LNCaP clone FGC (cell line): ENCODE measurements at regions not wholly inside any gene's neighbourhood (a gene's known extent, or its start where the extent isn't known, plus 50 kb on each side); places are given as distances from the start of the nearest gene placed in this dataset.

Experiments
- DNase-seq: peaks from one replicate; pipeline ENCODE4 v3.0.0-alpha.2; 2011; ENCODE audit warnings: low read depth
- H3K4me3 ChIP-seq: 2 replicates; pipeline ENCODE4 v1.5.1; 2011; ENCODE audit warnings: mild to moderate bottlenecking, low read depth, low read length, control low read depth
- CTCF ChIP-seq: IDR thresholded peaks from 2 replicates; pipeline ENCODE4 v1.5.1; 2012; ENCODE audit warnings: mild to moderate bottlenecking; ENCODE audit not compliant: control insufficient read depth, insufficient read depth; ENCODE audit errors: extremely low read depth

GRCh38 chr12:24725616-24726015 is 223.3 kb downstream of the BCAT1 start:
- H3K4me3 ChIP-seq = no peak overlapping the region
- TF ChIP-seq CTCF = no peak
- no peak for DNase-seq

- no peak overlapping the region for H3K4me3 ChIP-seq
- no peak for TF ChIP-seq CTCF
- no peak for DNase-seq
These were observed 224.1 kb downstream of the BCAT1 start for GRCh38 chr12:24724814-24725213.

GRCh38 chr12:24723759-24724158 is 225.1 kb downstream of the BCAT1 start:
- DNase-seq = no peak
- TF ChIP-seq CTCF = no peak
- H3K4me3 ChIP-seq = no peak overlapping the region

GRCh38 chr12:24721191-24721590 is 227.7 kb downstream of the BCAT1 start:
- DNase-seq = no peak
- no peak overlapping the region for H3K4me3 ChIP-seq
- TF ChIP-seq CTCF = no peak

- no peak for TF ChIP-seq CTCF
- no peak for DNase-seq
- H3K4me3 ChIP-seq = no peak overlapping the region
These were observed 229.6 kb downstream of the BCAT1 start for GRCh38 chr12:24719293-24719721.

- no peak for TF ChIP-seq CTCF
- DNase-seq = no peak
- no peak overlapping the region for H3K4me3 ChIP-seq
These were observed 230.3 kb downstream of the BCAT1 start for GRCh38 chr12:24718617-24719016.

- no peak for DNase-seq
- TF ChIP-seq CTCF = no peak
- H3K4me3 ChIP-seq = no peak overlapping the region
These were observed 234.7 kb downstream of the BCAT1 start for GRCh38 chr12:24714237-24714636.
